ENCODE measurements at regions not wholly inside any gene's neighbourhood (a gene's known extent, or its start where the extent isn't known, plus 50 kb on each side); places are given as distances from the start of the nearest gene placed in this dataset.
"Not testable (repeated sequence)": the region's sequence is repeated elsewhere in the genome, so short reads cannot be mapped to it uniquely, and the experiment has no call there.

GRCh38 chr4:100900945-100901344 is 383.1 kb upstream of the EMCN start:
- DNase-seq = not testable (repeated sequence)

DNA sequence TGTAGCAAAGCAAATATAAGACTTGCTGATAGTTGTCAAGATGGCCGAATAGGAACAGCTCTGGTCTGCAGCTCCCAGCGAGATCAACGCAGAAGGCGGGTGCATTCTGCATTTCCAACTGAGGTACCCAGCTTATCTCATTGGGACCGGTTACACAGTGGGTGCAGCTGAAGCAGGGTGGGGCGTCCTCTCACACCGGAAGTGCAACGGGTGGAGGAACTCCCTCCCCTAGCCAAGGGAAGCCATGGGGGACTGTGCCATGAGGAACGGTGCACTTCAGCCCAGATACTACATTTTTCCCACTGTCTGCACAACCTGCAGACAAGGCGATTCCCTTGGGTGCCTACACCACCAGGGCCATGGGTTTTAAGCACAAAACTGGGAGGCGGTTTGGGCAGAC is 382.3 kb upstream of the EMCN start:
- no peak for DNase-seq

GRCh38 chr4:100898844-100899243 is 381.0 kb upstream of the EMCN start:
- DNase-seq = no peak

DNA sequence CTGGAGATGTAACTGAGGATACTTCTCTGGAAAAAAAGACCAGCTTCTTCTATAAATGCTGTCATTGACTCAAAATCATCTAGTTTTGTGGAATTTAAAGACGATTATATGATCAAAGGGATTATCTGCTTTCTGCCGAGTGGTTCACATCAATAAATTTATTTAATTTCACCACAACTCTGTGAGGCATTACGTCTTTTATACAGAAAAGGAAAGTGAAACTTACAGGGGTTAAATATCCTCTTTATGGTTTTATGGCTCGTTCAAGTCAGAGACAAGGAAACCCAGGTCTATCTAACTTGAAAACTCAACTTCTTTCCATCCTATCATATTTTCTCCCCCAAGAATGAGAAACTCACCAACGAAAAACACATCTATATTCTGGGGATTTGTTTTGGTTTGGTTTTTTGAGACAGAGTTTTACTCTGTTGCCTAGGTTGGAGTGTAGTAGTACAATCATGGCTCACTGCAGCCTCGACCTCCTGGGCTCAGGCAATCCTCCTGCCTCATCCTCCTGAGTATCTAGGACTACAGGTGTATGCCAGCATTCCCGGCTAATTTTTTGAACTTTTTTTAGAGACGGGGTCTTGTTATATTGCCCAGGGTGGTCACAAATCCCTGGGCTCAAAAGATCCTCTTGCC is 377.9 kb upstream of the EMCN start:
- DNase-seq = no peak

- DNase-seq = no peak
Observed at GRCh38 chr4:100894339-100894870, 376.6 kb upstream of the EMCN start.

DNA sequence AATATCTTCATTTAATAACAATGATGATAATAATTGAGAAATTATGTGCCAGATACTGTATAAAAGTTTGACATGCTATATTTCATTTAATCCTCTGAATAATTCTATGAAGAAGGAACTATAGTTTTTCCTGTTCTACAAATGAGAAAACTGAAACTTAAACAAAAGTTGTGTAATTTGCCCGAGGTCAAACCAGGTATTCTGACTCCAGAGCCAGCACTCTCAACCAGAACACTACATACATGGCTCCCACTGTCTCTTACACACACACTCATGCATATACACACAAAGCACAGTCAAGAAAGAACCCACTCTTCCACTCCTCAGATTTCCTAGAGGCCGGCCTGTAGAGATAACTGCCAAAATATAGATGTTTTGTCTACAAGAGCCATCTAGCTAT is 374.0 kb upstream of the EMCN start:
- no peak for DNase-seq

DNA sequence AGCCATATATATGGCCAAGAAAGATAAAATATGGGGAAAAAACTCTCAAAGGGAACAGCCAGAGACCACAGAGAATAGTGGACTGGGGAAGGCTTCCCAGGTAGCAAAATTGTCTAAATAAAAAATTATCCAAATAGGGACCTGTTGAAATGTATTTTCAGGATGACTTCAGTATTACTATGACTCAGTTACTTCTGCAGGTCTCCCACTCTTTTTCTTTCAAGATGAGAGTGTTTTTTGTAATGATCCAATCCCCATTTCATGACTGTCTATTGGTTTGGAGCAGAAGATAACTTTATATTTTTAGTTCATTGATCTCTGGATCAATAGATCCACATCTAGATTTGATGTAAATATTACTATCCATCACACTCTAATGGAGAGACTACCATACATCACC is 372.1 kb upstream of the EMCN start:
- DNase-seq = no peak

- no peak for DNase-seq
Observed at GRCh38 chr4:100889401-100889800, 371.6 kb upstream of the EMCN start.

- no peak for DNase-seq
Observed at GRCh38 chr4:100882661-100883060, 364.8 kb upstream of the EMCN start.

- no peak for DNase-seq
Observed at GRCh38 chr4:100881283-100881682, 363.5 kb upstream of the EMCN start.

DNA sequence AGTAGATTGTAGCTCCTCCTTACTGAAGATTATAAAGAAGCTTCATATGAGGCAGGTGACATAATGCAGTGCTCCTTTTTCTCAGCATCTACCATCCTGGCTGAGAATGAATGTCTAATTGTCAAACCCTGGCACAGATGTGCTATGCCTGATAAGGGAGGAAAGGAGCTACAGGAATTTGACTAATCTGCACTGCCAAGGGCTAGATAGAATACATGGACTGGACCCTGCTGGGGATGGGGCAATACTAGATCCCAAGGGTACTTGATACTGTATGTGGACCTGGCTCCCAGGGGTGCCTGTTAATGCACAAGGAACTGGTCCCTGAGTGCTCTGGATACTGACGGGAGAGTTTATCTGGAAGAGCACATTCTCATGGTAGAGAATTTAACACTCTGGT is 362.2 kb upstream of the EMCN start:
- no peak for DNase-seq

GRCh38 chr4:100879471-100879870 is 361.6 kb upstream of the EMCN start:
- DNase-seq = no peak

GRCh38 chr4:100876546-100876945 is 358.7 kb upstream of the EMCN start:
- DNase-seq = no peak

DNA sequence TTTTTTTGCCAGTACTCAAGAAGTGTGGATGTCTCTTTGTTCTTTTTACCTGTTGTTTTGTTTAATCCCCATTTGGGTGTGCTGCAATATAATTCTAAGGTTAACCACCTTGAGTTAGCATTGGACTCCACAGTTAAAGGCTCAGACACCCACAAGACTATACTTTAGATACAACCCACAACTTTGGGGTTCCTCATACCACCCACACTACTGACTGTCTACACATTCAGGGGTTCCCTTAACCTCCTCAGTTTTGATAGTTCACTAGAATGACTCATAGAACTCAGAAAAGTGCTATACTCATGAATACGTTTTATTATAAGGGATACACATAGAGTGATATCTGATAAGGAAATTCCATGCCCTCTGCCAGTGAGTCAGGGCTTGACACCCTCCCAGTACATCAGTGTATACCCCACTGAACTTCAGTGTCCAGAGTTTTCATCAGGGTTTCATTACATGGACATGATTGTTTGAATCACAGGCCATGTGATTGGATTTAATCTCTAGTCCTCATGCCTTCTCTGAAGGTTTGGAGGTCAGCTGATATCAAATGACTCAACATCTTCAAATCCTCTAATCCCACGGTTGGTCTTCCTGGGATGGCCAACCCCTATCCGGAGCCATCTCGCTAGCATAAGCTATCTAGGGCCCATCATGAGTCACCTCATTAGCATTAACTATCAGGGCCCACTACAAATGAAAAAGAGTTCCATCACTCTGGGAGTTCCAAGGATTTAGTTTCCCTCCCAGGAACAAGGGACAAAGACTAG is 357.7 kb upstream of the EMCN start:
- DNase-seq = no peak

DNA sequence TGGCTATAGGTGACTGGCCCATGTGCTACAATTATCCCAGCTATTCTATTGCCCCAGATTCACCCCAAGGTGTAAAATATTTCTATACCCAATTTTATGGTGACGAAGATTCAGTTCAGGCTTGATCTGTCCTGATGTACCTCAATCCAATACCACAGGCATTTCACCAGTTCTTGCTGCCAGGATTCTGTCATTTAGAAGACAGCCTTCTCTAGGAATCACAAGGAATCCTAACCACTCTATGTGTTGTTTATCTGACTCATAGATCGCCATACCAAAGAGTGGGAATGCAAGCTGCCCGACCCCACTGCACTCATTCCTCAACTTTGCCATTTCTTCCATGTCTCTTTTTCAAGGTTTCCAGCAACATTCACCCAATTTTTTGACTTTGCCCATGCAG is 355.0 kb upstream of the EMCN start:
- DNase-seq = no peak

GRCh38 chr4:100870940-100871772 is 353.3 kb upstream of the EMCN start:
- no peak for DNase-seq

DNA sequence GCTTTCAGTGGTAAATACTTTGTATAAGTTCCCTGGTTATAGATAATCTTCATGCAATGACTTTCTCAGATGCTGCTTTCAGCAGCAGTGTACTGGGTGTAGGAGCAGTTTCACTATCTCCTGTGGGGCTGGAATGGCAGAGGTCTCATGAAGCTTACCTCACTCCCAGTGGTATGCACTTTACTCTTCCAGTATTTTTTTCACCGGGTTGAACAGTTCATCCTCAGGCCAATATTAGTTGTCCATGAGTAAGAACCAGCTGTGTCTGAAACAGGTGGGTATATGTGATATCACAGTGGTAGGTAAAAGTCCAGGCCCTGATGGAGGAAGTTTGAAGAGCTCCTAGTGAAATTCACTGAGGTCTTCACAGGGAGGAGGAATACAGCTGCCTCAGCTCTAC is 351.5 kb upstream of the EMCN start:
- DNase-seq = no peak

DNA sequence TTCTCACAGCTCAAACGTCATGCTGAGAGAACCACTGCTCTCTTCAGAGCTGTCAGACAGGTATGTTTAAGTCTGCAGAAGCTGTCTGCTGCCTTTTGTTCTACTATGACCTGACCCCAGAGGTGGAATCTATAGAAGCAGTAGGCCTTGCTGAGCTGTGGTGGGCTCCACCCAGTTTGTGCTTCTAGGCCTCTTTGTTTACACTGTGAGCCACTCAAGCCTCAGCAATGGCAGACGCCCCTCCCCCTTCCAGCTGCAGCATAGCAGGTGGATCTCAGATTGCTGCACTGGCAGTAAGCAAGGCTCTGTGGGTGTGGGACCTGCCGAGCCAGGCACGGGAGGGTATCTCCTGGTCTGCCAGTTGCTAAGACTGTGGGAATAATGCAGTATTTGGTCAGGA is 350.5 kb upstream of the EMCN start:
- DNase-seq = not testable (repeated sequence)

GRCh38 chr4:100852326-100852725 is 334.5 kb upstream of the EMCN start:
- no peak for DNase-seq

DNA sequence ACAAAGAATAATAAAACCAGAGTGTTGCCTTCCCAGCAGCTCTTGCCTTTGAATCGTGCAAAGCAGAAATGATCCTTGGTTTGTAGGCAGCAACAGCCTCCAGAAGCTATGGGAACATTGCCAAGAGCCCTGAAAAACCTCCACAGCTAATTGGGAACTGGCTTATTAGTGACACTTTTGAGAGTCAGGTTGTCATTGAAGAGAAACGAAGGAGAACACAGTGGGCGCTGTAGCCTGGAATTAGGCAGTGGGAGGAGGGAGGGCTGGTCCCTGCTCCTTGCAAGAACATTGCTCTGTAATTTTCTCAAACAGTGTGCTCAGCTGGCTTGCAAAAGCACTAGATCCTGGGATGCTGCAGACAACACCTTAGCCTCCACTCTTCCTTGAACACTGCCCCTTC is 331.5 kb upstream of the EMCN start:
- DNase-seq = no peak

GRCh38 chr4:100848841-100849240 is 331.0 kb upstream of the EMCN start:
- DNase-seq = no peak

DNA sequence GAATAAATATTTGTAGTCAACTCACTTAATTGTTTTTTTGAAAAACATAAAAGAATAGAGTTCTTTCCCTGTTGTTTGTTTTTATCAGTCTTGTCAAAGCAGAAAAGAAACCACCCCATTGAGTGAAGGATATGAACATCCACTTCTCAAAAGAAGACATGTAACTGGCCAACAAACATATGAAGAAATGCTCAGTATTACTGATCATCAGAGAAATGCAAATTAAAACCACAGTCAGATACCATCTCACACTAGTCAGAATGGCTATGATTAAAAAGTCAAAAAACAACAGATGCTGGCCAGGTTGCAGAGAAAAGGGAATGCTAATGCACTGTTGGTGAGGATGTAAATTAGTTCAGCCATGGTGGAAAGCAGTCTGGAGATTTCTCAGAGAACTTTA is 326.1 kb upstream of the EMCN start:
- no peak for DNase-seq

DNA sequence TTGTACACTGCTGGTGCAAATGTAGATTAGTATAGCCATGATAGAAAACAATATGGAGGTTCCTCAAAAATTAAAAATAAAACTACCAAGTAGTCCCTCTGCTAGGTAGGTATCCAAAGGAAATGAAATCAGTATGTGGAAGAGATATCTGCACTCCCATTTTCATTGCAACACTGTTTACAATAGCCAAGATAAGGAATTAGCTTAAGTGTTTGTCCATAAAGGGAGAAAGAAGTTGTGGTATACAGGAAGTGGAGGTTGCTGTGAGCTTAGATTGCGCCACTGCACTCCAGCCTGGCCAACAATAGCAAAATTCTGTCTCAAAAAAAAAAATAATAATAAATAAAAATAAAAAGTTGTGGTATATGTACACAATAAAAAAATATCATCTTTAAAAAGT is 325.0 kb upstream of the EMCN start:
- DNase-seq = no peak

DNA sequence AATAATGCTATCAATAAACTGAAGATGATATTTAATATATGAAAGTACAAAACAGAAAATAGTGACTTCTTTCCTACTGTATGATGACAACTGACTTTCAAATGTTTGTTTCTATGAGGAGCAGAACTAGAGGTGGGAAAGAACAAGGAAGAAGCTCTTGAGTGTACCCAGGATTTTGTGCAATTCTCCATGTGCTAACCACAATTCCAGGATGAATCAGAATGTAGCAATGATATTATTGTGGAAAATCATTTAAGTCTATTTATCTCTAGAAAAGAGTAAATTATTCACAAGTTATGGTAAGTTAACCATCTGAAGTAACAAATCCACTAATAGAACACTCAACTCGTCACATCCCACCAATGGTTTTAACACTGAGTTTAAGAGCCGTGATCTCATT is 324.1 kb upstream of the EMCN start:
- DNase-seq = no peak
